GM19238 (cell line): ENCODE measurements at regions not wholly inside any gene's neighbourhood (a gene's known extent, or its start where the extent isn't known, plus 50 kb on each side); places are given as distances from the start of the nearest gene placed in this dataset.

Experiments used
- DNase-seq: peaks from one replicate; pipeline ENCODE4 v3.0.0; 2011; ENCODE audit warnings: low spot score; ENCODE audit not compliant: insufficient read length

- DNase-seq = no peak
Observed at GRCh38 chr10:61192042-61192441, 248.1 kb upstream of the RHOBTB1 start.

- no peak for DNase-seq
Observed at GRCh38 chr10:61189912-61190311, 245.9 kb upstream of the RHOBTB1 start.

GRCh38 chr10:61188691-61189090 lies 244.7 kb upstream of the RHOBTB1 start:
- no peak for DNase-seq

GRCh38 chr10:61188101-61188500 lies 244.1 kb upstream of the RHOBTB1 start:
- no peak for DNase-seq

- DNase-seq = no peak
Observed at GRCh38 chr10:61187601-61188000, 243.6 kb upstream of the RHOBTB1 start.

- no peak for DNase-seq
Observed at GRCh38 chr10:61186408-61186807, 242.4 kb upstream of the RHOBTB1 start.

GRCh38 chr10:61184429-61184828 lies 240.4 kb upstream of the RHOBTB1 start:
- DNase-seq = no peak

GRCh38 chr10:61183967-61184366 lies 240.0 kb upstream of the RHOBTB1 start:
- no peak for DNase-seq

- no peak for DNase-seq
Observed at GRCh38 chr10:61181832-61182231, 237.8 kb upstream of the RHOBTB1 start.

GRCh38 chr10:61179771-61180170 lies 235.8 kb upstream of the RHOBTB1 start:
- no peak for DNase-seq

GRCh38 chr10:61176424-61176823 lies 232.4 kb upstream of the RHOBTB1 start:
- no peak for DNase-seq

GRCh38 chr10:61175316-61175715 lies 231.3 kb upstream of the RHOBTB1 start:
- no peak for DNase-seq

GRCh38 chr10:61173450-61173849 lies 229.5 kb upstream of the RHOBTB1 start:
- no peak for DNase-seq

GRCh38 chr10:61172182-61172926 lies 228.4 kb upstream of the RHOBTB1 start:
- no peak for DNase-seq

- DNase-seq = no peak
Observed at GRCh38 chr10:61170594-61170993, 226.6 kb upstream of the RHOBTB1 start.

GRCh38 chr10:61169294-61169693 lies 225.3 kb upstream of the RHOBTB1 start:
- no peak for DNase-seq

GRCh38 chr10:61166489-61166888 lies 222.5 kb upstream of the RHOBTB1 start:
- no peak for DNase-seq

- DNase-seq = no peak
Observed at GRCh38 chr10:61166065-61166464, 222.1 kb upstream of the RHOBTB1 start.

- DNase-seq = no peak
Observed at GRCh38 chr10:61164458-61165160, 220.6 kb upstream of the RHOBTB1 start.

GRCh38 chr10:61163403-61163802 lies 219.4 kb upstream of the RHOBTB1 start:
- DNase-seq = no peak

GRCh38 chr10:61160253-61160652 lies 216.3 kb upstream of the RHOBTB1 start:
- no peak for DNase-seq

- no peak for DNase-seq
Observed at GRCh38 chr10:61159253-61159652, 215.3 kb upstream of the RHOBTB1 start.

GRCh38 chr10:61157182-61157581 lies 213.2 kb upstream of the RHOBTB1 start:
- no peak for DNase-seq
